HG03196 (cell line): ENCODE measurements at regions not wholly inside any gene's neighbourhood (a gene's known extent, or its start where the extent isn't known, plus 50 kb on each side); places are given as distances from the start of the nearest gene placed in this dataset.
"Not testable (repeated sequence)": the region's sequence is repeated elsewhere in the genome, so short reads cannot be mapped to it uniquely, and the experiment has no call there.

Experiments used
- ATAC-seq: cut with Tn5 transposase; IDR thresholded peaks from one replicate; pipeline ENCODE4 v1.9.1; 2021; ENCODE audit not compliant: unreplicated experiment

GRCh38 chr2:142395291-142395690 lies 264.5 kb upstream of the LRP1B start:
- no peak for ATAC-seq

- no peak for ATAC-seq
These were observed 249.6 kb upstream of the LRP1B start for GRCh38 chr2:142380372-142380771.

GRCh38 chr2:142362069-142362468 lies 231.3 kb upstream of the LRP1B start:
- ATAC-seq: not testable (repeated sequence)

GRCh38 chr2:142347751-142348150 lies 216.9 kb upstream of the LRP1B start:
- no peak for ATAC-seq

- no peak for ATAC-seq
These were observed 208.4 kb upstream of the LRP1B start for GRCh38 chr2:142339261-142339660.

GRCh38 chr2:142332196-142332595 lies 201.4 kb upstream of the LRP1B start:
- ATAC-seq: no peak

- no peak for ATAC-seq
These were observed 199.6 kb upstream of the LRP1B start for GRCh38 chr2:142330458-142330857.

- no peak for ATAC-seq
These were observed 195.1 kb upstream of the LRP1B start for GRCh38 chr2:142325870-142326269.

- no peak for ATAC-seq
These were observed 192.4 kb upstream of the LRP1B start for GRCh38 chr2:142323206-142323605.

- ATAC-seq: no peak
These were observed 191.0 kb upstream of the LRP1B start for GRCh38 chr2:142321706-142322280.

- no peak for ATAC-seq
These were observed 189.3 kb upstream of the LRP1B start for GRCh38 chr2:142320067-142320466.

- ATAC-seq: no peak
These were observed 185.2 kb upstream of the LRP1B start for GRCh38 chr2:142316049-142316448.

- ATAC-seq: no peak
These were observed 184.5 kb upstream of the LRP1B start for GRCh38 chr2:142315346-142315745.

- no peak for ATAC-seq
These were observed 183.3 kb upstream of the LRP1B start for GRCh38 chr2:142314164-142314563.

- ATAC-seq: no peak
These were observed 179.7 kb upstream of the LRP1B start for GRCh38 chr2:142310530-142310929.

- no peak for ATAC-seq
These were observed 177.9 kb upstream of the LRP1B start for GRCh38 chr2:142308744-142309143.

GRCh38 chr2:142307616-142308115 lies 176.8 kb upstream of the LRP1B start:
- ATAC-seq: no peak

GRCh38 chr2:142307086-142307485 lies 176.3 kb upstream of the LRP1B start:
- no peak for ATAC-seq

- ATAC-seq: no peak
These were observed 175.3 kb upstream of the LRP1B start for GRCh38 chr2:142306131-142306530.

- ATAC-seq: no peak
These were observed 169.7 kb upstream of the LRP1B start for GRCh38 chr2:142300517-142300916.

GRCh38 chr2:142299021-142299420 lies 168.2 kb upstream of the LRP1B start:
- no peak for ATAC-seq

- ATAC-seq: no peak
These were observed 163.4 kb upstream of the LRP1B start for GRCh38 chr2:142294225-142294624.

GRCh38 chr2:142291969-142292368 lies 161.2 kb upstream of the LRP1B start:
- no peak for ATAC-seq
